ENCODE measurements at regions not wholly inside any gene's neighbourhood (a gene's known extent, or its start where the extent isn't known, plus 50 kb on each side); places are given as distances from the start of the nearest gene placed in this dataset.

DNA sequence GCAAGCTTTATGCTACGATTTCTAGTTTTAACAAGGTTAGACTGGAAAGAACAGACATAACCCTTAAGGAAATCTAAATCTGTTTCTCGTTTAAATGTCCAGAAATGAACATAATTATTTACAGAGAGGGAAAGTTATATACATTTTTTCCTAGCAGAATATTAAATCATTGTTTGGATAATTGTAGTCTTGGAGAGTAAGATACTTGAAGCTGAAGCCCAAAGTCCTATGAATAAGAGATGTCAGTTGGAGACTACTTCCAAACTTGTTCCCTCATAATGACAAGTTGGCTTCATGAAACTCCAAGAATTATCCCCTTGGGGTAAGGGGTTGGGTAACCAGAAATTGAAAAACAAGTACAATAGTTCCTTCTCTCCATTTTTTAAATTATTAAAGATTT, 911.1 kb upstream of the MAN1A1 start (continued):
- TF ChIP-seq EZH2 (IDR thresholded peaks at IDR 0.05; ENCODE audit: low read depth, unreplicated experiment) (no peak), STAT1 (IDR thresholded peaks at IDR 0.05; ENCODE audit: unreplicated experiment) (no peak), POLR2AphosphoS5 (IDR thresholded peaks at IDR 0.05; ENCODE audit: low read depth) (no peak), ZNF114 (CRISPR knock-in tag; IDR thresholded peaks at IDR 0.05) (no peak)
- TF ChIP-seq, protein P1, sequence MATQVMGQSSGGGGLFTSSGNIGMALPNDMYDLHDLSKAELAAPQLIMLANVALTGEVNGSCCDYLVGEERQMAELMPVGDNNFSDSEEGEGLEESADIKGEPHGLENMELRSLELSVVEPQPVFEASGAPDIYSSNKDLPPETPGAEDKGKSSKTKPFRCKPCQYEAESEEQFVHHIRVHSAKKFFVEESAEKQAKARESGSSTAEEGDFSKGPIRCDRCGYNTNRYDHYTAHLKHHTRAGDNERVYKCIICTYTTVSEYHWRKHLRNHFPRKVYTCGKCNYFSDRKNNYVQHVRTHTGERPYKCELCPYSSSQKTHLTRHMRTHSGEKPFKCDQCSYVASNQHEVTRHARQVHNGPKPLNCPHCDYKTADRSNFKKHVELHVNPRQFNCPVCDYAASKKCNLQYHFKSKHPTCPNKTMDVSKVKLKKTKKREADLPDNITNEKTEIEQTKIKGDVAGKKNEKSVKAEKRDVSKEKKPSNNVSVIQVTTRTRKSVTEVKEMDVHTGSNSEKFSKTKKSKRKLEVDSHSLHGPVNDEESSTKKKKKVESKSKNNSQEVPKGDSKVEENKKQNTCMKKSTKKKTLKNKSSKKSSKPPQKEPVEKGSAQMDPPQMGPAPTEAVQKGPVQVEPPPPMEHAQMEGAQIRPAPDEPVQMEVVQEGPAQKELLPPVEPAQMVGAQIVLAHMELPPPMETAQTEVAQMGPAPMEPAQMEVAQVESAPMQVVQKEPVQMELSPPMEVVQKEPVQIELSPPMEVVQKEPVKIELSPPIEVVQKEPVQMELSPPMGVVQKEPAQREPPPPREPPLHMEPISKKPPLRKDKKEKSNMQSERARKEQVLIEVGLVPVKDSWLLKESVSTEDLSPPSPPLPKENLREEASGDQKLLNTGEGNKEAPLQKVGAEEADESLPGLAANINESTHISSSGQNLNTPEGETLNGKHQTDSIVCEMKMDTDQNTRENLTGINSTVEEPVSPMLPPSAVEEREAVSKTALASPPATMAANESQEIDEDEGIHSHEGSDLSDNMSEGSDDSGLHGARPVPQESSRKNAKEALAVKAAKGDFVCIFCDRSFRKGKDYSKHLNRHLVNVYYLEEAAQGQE (IDR thresholded peaks at IDR 0.05; ENCODE audit: unreplicated experiment), result no peak

- no peaks in the 10 kb centered on the region for H3K79me2 ChIP-seq (replicated peaks; ENCODE audit: insufficient read depth)
- H3K27me3 ChIP-seq (ENCODE audit: insufficient read depth), result no peaks in the 10 kb centered on the region
- H4K20me1 ChIP-seq (replicated peaks; ENCODE audit: insufficient read depth), result no peaks in the 10 kb centered on the region
- no peak overlapping the region for H3K27ac ChIP-seq (ENCODE audit: low read depth)
- H3F3A ChIP-seq (replicated peaks; ENCODE audit: low read depth), result no peaks in the 10 kb centered on the region
- H3K36me3 ChIP-seq (ENCODE audit: insufficient read depth), result no peaks in the 10 kb centered on the region
- Mint-ChIP-seq H3K27me3 (ENCODE audit: insufficient read depth, low read depth, poor library complexity) (no peaks in the 10 kb centered on the region), H3K27ac (no peak overlapping the region), H3K9me3 (no peaks in the 10 kb centered on the region; the same call in 2 of the 3 replicates), H3K36me3 (ENCODE audit: low read depth) (no peaks in the 10 kb centered on the region), H3K4me1 (no peaks in the 10 kb centered on the region), H3K4me3 (no peak overlapping the region)
- no peak for DNase-seq (ENCODE audit: low spot score)
- ATAC-seq, result no peak
- H3K4me1 ChIP-seq (ENCODE audit: insufficient read depth), result no peaks in the 10 kb centered on the region
- peaks cover 3% of the 10 kb centered on the region; the same call in 1 of the 2 replicates for H3K9me2 ChIP-seq (ENCODE audit: insufficient read depth)
- H3K4me2 ChIP-seq, result no peak overlapping the region
- no peak overlapping the region for H2AFZ ChIP-seq
- TF ChIP-seq NANOG (IDR thresholded peaks at IDR 0.05; ENCODE audit: borderline replicate concordance), result no peak
- TF ChIP-seq ZNF331 (CRISPR knock-in tag; IDR thresholded peaks at IDR 0.05; ENCODE audit: low read depth), result no peak
- no peak for TF ChIP-seq EZH2 (IDR thresholded peaks at IDR 0.05; ENCODE audit: low read depth, unreplicated experiment)
- no peak overlapping the region for H3K4me3 ChIP-seq
Measured at GRCh38 chr6:120254651-120255050, 905.1 kb upstream of the MAN1A1 start.

GRCh38 chr6:120248451-120248850, 898.9 kb upstream of the MAN1A1 start:
- Histone ChIP-seq H3K4me1 (ENCODE audit: insufficient read depth) (no peaks in the 10 kb centered on the region), H3K9me2 (ENCODE audit: insufficient read depth) (peaks cover 3% of the 10 kb centered on the region; the same call in 1 of the 2 replicates), H3K4me3 (no peak overlapping the region), H3K36me3 (ENCODE audit: insufficient read depth) (no peaks in the 10 kb centered on the region), H3K4me2 (no peak overlapping the region), H3K27me3 (ENCODE audit: insufficient read depth) (no peaks in the 10 kb centered on the region), H2AFZ (no peak overlapping the region), H4K20me1 (replicated peaks; ENCODE audit: insufficient read depth) (no peaks in the 10 kb centered on the region), H3K27ac (ENCODE audit: low read depth) (no peak overlapping the region), H3F3A (replicated peaks; ENCODE audit: low read depth) (no peaks in the 10 kb centered on the region), H3K79me2 (replicated peaks; ENCODE audit: insufficient read depth) (no peaks in the 10 kb centered on the region)
- H3K27ac Mint-ChIP-seq, result no peak overlapping the region
- H3K4me1 Mint-ChIP-seq, result no peaks in the 10 kb centered on the region
- ATAC-seq (no peak), DNase-seq (ENCODE audit: low spot score) (no peak)
- H3K9me3 Mint-ChIP-seq, result peaks cover 2% of the 10 kb centered on the region; the same call in 2 of the 3 replicates
- H3K27me3 Mint-ChIP-seq (ENCODE audit: insufficient read depth, low read depth, poor library complexity), result peaks cover 3% of the 10 kb centered on the region
- H3K4me3 Mint-ChIP-seq, result no peak overlapping the region
- H3K36me3 Mint-ChIP-seq (ENCODE audit: low read depth), result no peaks in the 10 kb centered on the region
- TF ChIP-seq ZNF114 (CRISPR knock-in tag; IDR thresholded peaks at IDR 0.05) (no peak), JUNB (IDR thresholded peaks at IDR 0.05; ENCODE audit: unreplicated experiment) (no peak)
- TF ChIP-seq, protein P2, sequence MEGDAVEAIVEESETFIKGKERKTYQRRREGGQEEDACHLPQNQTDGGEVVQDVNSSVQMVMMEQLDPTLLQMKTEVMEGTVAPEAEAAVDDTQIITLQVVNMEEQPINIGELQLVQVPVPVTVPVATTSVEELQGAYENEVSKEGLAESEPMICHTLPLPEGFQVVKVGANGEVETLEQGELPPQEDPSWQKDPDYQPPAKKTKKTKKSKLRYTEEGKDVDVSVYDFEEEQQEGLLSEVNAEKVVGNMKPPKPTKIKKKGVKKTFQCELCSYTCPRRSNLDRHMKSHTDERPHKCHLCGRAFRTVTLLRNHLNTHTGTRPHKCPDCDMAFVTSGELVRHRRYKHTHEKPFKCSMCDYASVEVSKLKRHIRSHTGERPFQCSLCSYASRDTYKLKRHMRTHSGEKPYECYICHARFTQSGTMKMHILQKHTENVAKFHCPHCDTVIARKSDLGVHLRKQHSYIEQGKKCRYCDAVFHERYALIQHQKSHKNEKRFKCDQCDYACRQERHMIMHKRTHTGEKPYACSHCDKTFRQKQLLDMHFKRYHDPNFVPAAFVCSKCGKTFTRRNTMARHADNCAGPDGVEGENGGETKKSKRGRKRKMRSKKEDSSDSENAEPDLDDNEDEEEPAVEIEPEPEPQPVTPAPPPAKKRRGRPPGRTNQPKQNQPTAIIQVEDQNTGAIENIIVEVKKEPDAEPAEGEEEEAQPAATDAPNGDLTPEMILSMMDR (conservative IDR thresholded peaks at IDR 0.05; ENCODE audit: low read depth in 2 of 2), result no peak
- TF ChIP-seq, protein P1 (IDR thresholded peaks at IDR 0.05; ENCODE audit: unreplicated experiment), result no peak
